Liver (tissue), 8 donors: ENCODE measurements at regions not wholly inside any gene's neighbourhood (a gene's known extent, or its start where the extent isn't known, plus 50 kb on each side); places are given as distances from the start of the nearest gene placed in this dataset.

Experiments used
- DNase-seq: peaks from one replicate; pipeline ENCODE4 v3.0.0-alpha.2; 2017; ENCODE audit warnings: low spot score
- H3K27ac ChIP-seq, 2 donors: one replicate each; pipeline ENCODE4 v1.7.0; 2013; ENCODE audit warnings: inconsistent platforms in 2 of 2, low read length in 2 of 2, control low read depth in 1 of 2, low read depth in 1 of 2, mild to moderate bottlenecking in 1 of 2
- H3K27me3 ChIP-seq, 4 donors: one replicate each; pipeline versions ENCODE4 v1.6.1 to v1.7.0; 2013; ENCODE audit warnings: low read length in 3 of 4, inconsistent platforms in 1 of 4, mild to moderate bottlenecking in 1 of 4, moderate library complexity in 1 of 4; ENCODE audit not compliant: control insufficient read depth in 4 of 4, insufficient read depth in 4 of 4
- H3K36me3 ChIP-seq, 4 donors: one replicate each; pipeline versions ENCODE4 v1.6.1 to v1.7.0; 2013; ENCODE audit warnings: low read length in 3 of 4, mild to moderate bottlenecking in 3 of 4, low read depth in 1 of 4, moderate library complexity in 1 of 4; ENCODE audit not compliant: control insufficient read depth in 4 of 4, insufficient read depth in 3 of 4
- H3K4me1 ChIP-seq, 4 donors: one replicate each; pipeline versions ENCODE4 v1.6.1 to v1.7.0; 2013; ENCODE audit warnings: low read length in 3 of 4, mild to moderate bottlenecking in 3 of 4, moderate library complexity in 1 of 4; ENCODE audit not compliant: control insufficient read depth in 4 of 4, insufficient read depth in 4 of 4
- H3K4me3 ChIP-seq, 3 donors: one replicate each; pipeline versions ENCODE4 v1.6.1 to v1.7.0; 2013; ENCODE audit warnings: low read length in 3 of 3, control low read depth in 1 of 3, low read depth in 1 of 3, mild to moderate bottlenecking in 1 of 3
- H3K9ac ChIP-seq, 2 donors: one replicate each; pipeline ENCODE4 v1.7.0; 2013; ENCODE audit warnings: low read length in 2 of 2, mild to moderate bottlenecking in 2 of 2, moderate library complexity in 2 of 2, control low read depth in 1 of 2, low read depth in 1 of 2
- H3K9me3 ChIP-seq, 4 donors: one replicate each; pipeline versions ENCODE4 v1.6.1 to v1.7.0; 2013; ENCODE audit warnings: low read length in 3 of 4; ENCODE audit not compliant: control insufficient read depth in 4 of 4
- EGR1 ChIP-seq, 2 donors: IDR thresholded peaks; 2 replicates each; pipeline ENCODE4 v1.6.1; 2016 to 2018; ENCODE audit warnings: antibody characterized with exemption in 2 of 2, low read depth in 2 of 2
- FOXA1 ChIP-seq: IDR thresholded peaks from 2 replicates; pipeline ENCODE4 v1.6.1; 2016; ENCODE audit warnings: antibody characterized with exemption
- FOXA2 ChIP-seq: IDR thresholded peaks from 2 replicates; pipeline ENCODE4 v1.6.1; 2016; ENCODE audit warnings: antibody characterized with exemption
- GABPA ChIP-seq, 2 donors: IDR thresholded peaks in 1 of 2; conservative IDR thresholded peaks in 1 of 2; 2 replicates each; pipeline ENCODE4 v1.6.1; 2016; ENCODE audit warnings: antibody characterized with exemption in 2 of 2, mild to moderate bottlenecking in 1 of 2, moderate library complexity in 1 of 2
- HNF4A ChIP-seq, 2 donors: conservative IDR thresholded peaks; 2 replicates each; pipeline ENCODE4 v1.6.1; 2016; ENCODE audit warnings: antibody characterized with exemption in 2 of 2, mild to moderate bottlenecking in 2 of 2
- HNF4G ChIP-seq: IDR thresholded peaks from 2 replicates; pipeline ENCODE4 v1.6.1; 2016; ENCODE audit warnings: antibody characterized with exemption
- JUND ChIP-seq, 2 donors: IDR thresholded peaks; 2 replicates each; pipeline ENCODE4 v1.6.1; 2016; ENCODE audit warnings: antibody characterized with exemption in 2 of 2
- NR2F2 ChIP-seq: IDR thresholded peaks from 2 replicates; pipeline ENCODE4 v1.6.1; 2016; ENCODE audit warnings: antibody characterized with exemption
- RAD21 ChIP-seq, 2 donors: IDR thresholded peaks; 2 replicates each; pipeline ENCODE4 v1.6.1; 2016; ENCODE audit warnings: antibody characterized with exemption in 2 of 2, mild to moderate bottlenecking in 2 of 2
- RXRA ChIP-seq, 2 donors: IDR thresholded peaks; 2 replicates each; pipeline ENCODE4 v1.6.1; 2017 to 2018; ENCODE audit warnings: antibody characterized with exemption in 2 of 2, mild to moderate bottlenecking in 1 of 2
- SP1 ChIP-seq: IDR thresholded peaks from 2 replicates; pipeline ENCODE4 v1.6.1; 2018; ENCODE audit warnings: antibody characterized with exemption, mild to moderate bottlenecking
- TAF1 ChIP-seq: conservative IDR thresholded peaks from 2 replicates; pipeline ENCODE4 v1.6.1; 2016; ENCODE audit warnings: antibody characterized with exemption, mild to moderate bottlenecking
- YY1 ChIP-seq: IDR thresholded peaks from 2 replicates; pipeline ENCODE4 v1.6.1; 2016; ENCODE audit warnings: antibody characterized with exemption, mild to moderate bottlenecking
- WGBS: extraction: QIAGEN DNeasy Blood & Tissue Kit; methylation state at CpG from one replicate; pipeline ENCODE4 v1.1.7; 2013; 5-methylcytosine and 5-hydroxymethylcytosine counted together
- TF ChIP-seq, protein P1 (sequence below): IDR thresholded peaks from 2 replicates; pipeline ENCODE4 v1.6.1; 2016; ENCODE audit warnings: antibody characterized with exemption
- TF ChIP-seq, protein P2 (sequence below): fragments of 150-350 bp; IDR thresholded peaks from 2 replicates; pipeline ENCODE4 v1.5.1; 2017; ENCODE audit warnings: improper control_type of control experiment, low read depth, low read length; ENCODE audit not compliant: missing input control
- TF ChIP-seq, protein P3 (sequence below): IDR thresholded peaks from 2 replicates; pipeline ENCODE4 v1.6.1; 2016; ENCODE audit warnings: antibody characterized with exemption
- TF ChIP-seq, protein P4 (sequence below): IDR thresholded peaks from 2 replicates; pipeline ENCODE4 v1.6.1; 2016; ENCODE audit warnings: antibody characterized with exemption
- donor health status: healthy.
- donor health status: healthy.
- donor health status: healthy.
- donor health status: healthy.
- donor health status: healthy.

DNA sequence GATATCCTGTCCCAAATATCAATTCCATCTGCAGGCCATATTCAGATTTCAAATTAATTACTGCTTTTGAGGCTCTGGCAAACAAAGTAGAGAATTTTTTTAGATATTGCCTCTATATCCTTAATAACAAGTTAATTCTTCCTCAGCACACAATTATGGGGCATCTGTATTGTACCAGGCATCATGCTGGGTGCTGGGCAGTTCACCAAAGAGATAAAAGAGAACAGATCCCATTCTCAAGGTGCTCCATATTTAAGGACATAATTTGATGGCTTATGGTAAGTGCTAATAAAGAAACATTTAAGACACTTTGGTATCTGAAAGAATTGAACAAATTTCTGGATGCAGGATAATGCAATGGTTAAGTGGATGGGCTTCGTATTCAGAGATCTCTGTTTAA lies 65.8 kb downstream of the SPCS3 start (continued):
- TF ChIP-seq, protein P1, sequence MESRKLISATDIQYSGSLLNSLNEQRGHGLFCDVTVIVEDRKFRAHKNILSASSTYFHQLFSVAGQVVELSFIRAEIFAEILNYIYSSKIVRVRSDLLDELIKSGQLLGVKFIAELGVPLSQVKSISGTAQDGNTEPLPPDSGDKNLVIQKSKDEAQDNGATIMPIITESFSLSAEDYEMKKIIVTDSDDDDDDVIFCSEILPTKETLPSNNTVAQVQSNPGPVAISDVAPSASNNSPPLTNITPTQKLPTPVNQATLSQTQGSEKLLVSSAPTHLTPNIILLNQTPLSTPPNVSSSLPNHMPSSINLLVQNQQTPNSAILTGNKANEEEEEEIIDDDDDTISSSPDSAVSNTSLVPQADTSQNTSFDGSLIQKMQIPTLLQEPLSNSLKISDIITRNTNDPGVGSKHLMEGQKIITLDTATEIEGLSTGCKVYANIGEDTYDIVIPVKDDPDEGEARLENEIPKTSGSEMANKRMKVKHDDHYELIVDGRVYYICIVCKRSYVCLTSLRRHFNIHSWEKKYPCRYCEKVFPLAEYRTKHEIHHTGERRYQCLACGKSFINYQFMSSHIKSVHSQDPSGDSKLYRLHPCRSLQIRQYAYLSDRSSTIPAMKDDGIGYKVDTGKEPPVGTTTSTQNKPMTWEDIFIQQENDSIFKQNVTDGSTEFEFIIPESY, result no peak

DNA sequence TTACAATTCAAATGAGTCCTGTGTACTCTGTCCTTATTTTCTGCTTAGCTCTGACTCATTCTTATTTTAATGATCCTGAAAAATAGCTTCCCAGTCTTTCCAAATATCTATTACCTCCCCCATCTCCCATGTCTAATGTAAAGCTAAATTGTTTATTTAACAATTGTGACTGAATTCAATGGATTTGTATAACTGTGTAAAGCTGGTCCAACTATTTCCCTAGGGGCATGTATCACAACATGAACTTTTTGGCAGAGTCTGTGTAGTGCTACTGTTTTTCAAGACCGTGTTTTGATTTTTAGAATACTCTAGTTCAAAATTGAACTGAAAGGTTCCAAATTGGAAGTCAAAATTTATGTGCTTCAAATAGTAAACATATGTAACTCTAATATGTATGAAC lies 67.8 kb downstream of the SPCS3 start:
- no peak overlapping the region for H3K4me3 ChIP-seq
- DNase-seq, result no peak
- H3K36me3 ChIP-seq, result no peaks in the 10 kb centered on the region
- H3K9me3 ChIP-seq, result no peaks in the 10 kb centered on the region
- TF ChIP-seq FOXA1 (no peak), FOXA2 (no peak), RXRA (IDR thresholded peaks at IDR 0.05) (no peak)
- TF ChIP-seq, protein P2, sequence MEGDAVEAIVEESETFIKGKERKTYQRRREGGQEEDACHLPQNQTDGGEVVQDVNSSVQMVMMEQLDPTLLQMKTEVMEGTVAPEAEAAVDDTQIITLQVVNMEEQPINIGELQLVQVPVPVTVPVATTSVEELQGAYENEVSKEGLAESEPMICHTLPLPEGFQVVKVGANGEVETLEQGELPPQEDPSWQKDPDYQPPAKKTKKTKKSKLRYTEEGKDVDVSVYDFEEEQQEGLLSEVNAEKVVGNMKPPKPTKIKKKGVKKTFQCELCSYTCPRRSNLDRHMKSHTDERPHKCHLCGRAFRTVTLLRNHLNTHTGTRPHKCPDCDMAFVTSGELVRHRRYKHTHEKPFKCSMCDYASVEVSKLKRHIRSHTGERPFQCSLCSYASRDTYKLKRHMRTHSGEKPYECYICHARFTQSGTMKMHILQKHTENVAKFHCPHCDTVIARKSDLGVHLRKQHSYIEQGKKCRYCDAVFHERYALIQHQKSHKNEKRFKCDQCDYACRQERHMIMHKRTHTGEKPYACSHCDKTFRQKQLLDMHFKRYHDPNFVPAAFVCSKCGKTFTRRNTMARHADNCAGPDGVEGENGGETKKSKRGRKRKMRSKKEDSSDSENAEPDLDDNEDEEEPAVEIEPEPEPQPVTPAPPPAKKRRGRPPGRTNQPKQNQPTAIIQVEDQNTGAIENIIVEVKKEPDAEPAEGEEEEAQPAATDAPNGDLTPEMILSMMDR, result no peak
- H3K9ac ChIP-seq, result no peak overlapping the region
- no peak overlapping the region for H3K27ac ChIP-seq
- no peaks in the 10 kb centered on the region for H3K27me3 ChIP-seq
- WGBS, result 85% methylated on average over 1 of the region's 1 CpG
- no peaks in the 10 kb centered on the region for H3K4me1 ChIP-seq

DNA sequence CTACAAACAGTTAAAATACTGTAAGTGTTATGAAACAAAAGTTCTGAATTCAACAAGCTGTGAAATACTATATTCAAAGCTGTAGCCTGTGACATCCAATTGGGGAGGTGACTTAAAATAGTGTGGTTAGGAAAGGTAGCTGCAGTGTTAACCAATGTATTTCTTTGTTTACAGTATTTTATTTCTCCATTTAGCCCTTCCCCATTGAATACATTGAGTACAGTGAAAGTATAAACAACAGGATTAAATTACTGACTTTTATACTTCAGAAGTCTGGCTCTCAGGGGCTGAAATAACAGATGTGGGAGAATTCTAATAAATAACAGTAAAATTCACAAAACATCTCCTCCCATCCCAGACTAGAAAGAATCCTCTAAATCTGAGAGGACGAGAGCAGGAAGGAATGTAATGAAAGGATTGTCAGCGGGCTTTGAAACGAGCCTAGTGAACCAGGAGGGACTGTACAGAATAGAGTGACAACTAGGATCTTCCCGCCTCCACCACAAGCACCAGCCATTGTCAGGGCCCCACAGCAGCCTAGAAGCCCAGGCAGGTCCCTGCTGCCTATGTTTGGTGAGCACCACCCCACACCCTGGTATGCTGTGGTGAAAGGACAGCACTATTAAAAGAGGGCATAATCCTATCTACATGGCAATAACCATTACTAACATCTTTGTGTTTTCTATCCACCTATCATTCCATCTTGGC lies 73.7 kb downstream of the SPCS3 start:
- 57% methylated on average over 4 of the region's 4 CpGs for WGBS
- Histone ChIP-seq H3K36me3 (no peaks in the 10 kb centered on the region), H3K27me3 (no peaks in the 10 kb centered on the region), H3K4me1 (no peaks in the 10 kb centered on the region), H3K9ac (no peak overlapping the region), H3K4me3 (no peak overlapping the region), H3K27ac (no peak overlapping the region), H3K9me3 (no peaks in the 10 kb centered on the region)
- TF ChIP-seq, protein P3, sequence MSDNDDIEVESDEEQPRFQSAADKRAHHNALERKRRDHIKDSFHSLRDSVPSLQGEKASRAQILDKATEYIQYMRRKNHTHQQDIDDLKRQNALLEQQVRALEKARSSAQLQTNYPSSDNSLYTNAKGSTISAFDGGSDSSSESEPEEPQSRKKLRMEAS, result no peak
- TF ChIP-seq EGR1 (IDR thresholded peaks at IDR 0.05; ENCODE audit: low read depth in 2 of 2) (no peak), TAF1 (no peak), FOXA2 (no peak), HNF4A (conservative IDR thresholded peaks at IDR 0.05) (no peak), YY1 (no peak), NR2F2 (no peak), RXRA (IDR thresholded peaks at IDR 0.05) (no peak), GABPA (IDR thresholded peaks at IDR 0.05 in 1 of 2, conservative IDR thresholded peaks at IDR 0.05 in 1 of 2) (no peak), RAD21 (IDR thresholded peaks at IDR 0.05) (no peak), HNF4G (no peak), FOXA1 (no peak), SP1 (no peak), JUND (IDR thresholded peaks at IDR 0.05) (no peak)
- TF ChIP-seq, protein P2, result no peak
- TF ChIP-seq, protein P1, result no peak
- TF ChIP-seq, protein P4, sequence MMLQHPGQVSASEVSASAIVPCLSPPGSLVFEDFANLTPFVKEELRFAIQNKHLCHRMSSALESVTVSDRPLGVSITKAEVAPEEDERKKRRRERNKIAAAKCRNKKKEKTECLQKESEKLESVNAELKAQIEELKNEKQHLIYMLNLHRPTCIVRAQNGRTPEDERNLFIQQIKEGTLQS, result no peak
- DNase-seq, result no peak
